ENCODE measurements at regions not wholly inside any gene's neighbourhood (a gene's known extent, or its start where the extent isn't known, plus 50 kb on each side); places are given as distances from the start of the nearest gene placed in this dataset.

GRCh38 chrX:11970578-11971359 lies 167.5 kb upstream of the FRMPD4 start:
- DNase-seq, result no peak
- no peak overlapping the region for H3K27ac Mint-ChIP-seq
- H3K4me1 Mint-ChIP-seq, result no peaks in the 10 kb centered on the region
- no peaks in the 10 kb centered on the region for H3K9me3 Mint-ChIP-seq
- H3K36me3 Mint-ChIP-seq (ENCODE audit: low read depth), result no peaks in the 10 kb centered on the region
- no peak overlapping the region for H3K4me3 Mint-ChIP-seq
- ATAC-seq, result no peak
- H3K27me3 Mint-ChIP-seq, result no peaks in the 10 kb centered on the region

- Mint-ChIP-seq H3K4me3 (no peak overlapping the region), H3K36me3 (ENCODE audit: low read depth) (no peaks in the 10 kb centered on the region), H3K27ac (no peak overlapping the region), H3K27me3 (no peaks in the 10 kb centered on the region), H3K9me3 (no peaks in the 10 kb centered on the region), H3K4me1 (no peaks in the 10 kb centered on the region)
- ATAC-seq, result no peak
- DNase-seq, result no peak
Observed at GRCh38 chrX:11976663-11977062, 161.6 kb upstream of the FRMPD4 start.

GRCh38 chrX:11992271-11992670 lies 146.0 kb upstream of the FRMPD4 start:
- Mint-ChIP-seq H3K36me3 (ENCODE audit: low read depth) (no peaks in the 10 kb centered on the region), H3K27ac (no peak overlapping the region), H3K4me3 (no peak overlapping the region), H3K9me3 (no peaks in the 10 kb centered on the region), H3K4me1 (no peaks in the 10 kb centered on the region), H3K27me3 (no peaks in the 10 kb centered on the region)
- ATAC-seq (no peak), DNase-seq (no peak)

- H3K27ac Mint-ChIP-seq, result no peak overlapping the region
- no peak overlapping the region for H3K4me3 Mint-ChIP-seq
- H3K27me3 Mint-ChIP-seq, result peaks cover 2% of the 10 kb centered on the region
- ATAC-seq (no peak), DNase-seq (no peak)
- no peaks in the 10 kb centered on the region for H3K4me1 Mint-ChIP-seq
- no peaks in the 10 kb centered on the region for H3K36me3 Mint-ChIP-seq (ENCODE audit: low read depth)
- no peaks in the 10 kb centered on the region for H3K9me3 Mint-ChIP-seq
Observed at GRCh38 chrX:11995146-11995545, 143.1 kb upstream of the FRMPD4 start.

GRCh38 chrX:11996810-11997209 lies 141.5 kb upstream of the FRMPD4 start:
- Mint-ChIP-seq H3K27ac (no peak overlapping the region), H3K36me3 (ENCODE audit: low read depth) (no peaks in the 10 kb centered on the region), H3K4me1 (no peaks in the 10 kb centered on the region), H3K9me3 (no peaks in the 10 kb centered on the region), H3K27me3 (peaks cover 2% of the 10 kb centered on the region), H3K4me3 (no peak overlapping the region)
- DNase-seq (no peak), ATAC-seq (no peak)

GRCh38 chrX:11998944-11999343 lies 139.3 kb upstream of the FRMPD4 start:
- ATAC-seq, result no peak

GRCh38 chrX:12002876-12003275 lies 135.4 kb upstream of the FRMPD4 start:
- H3K4me1 Mint-ChIP-seq, result peaks cover 2% of the 10 kb centered on the region
- H3K27me3 Mint-ChIP-seq, result peaks cover 1% of the 10 kb centered on the region
- DNase-seq (no peak), ATAC-seq (no peak)
- H3K9me3 Mint-ChIP-seq, result no peaks in the 10 kb centered on the region
- no peaks in the 10 kb centered on the region for H3K36me3 Mint-ChIP-seq (ENCODE audit: low read depth)
- no peak overlapping the region for H3K27ac Mint-ChIP-seq
- no peak overlapping the region for H3K4me3 Mint-ChIP-seq

More at GRCh38 chrX:11998944-11999343, 139.3 kb upstream of the FRMPD4 start:
- H3K27me3 Mint-ChIP-seq, result peaks cover 2% of the 10 kb centered on the region
- H3K36me3 Mint-ChIP-seq (ENCODE audit: low read depth), result no peaks in the 10 kb centered on the region
- no peak overlapping the region for H3K27ac Mint-ChIP-seq
- no peak overlapping the region for H3K4me3 Mint-ChIP-seq
- no peak for DNase-seq
- H3K4me1 Mint-ChIP-seq, result no peaks in the 10 kb centered on the region
- H3K9me3 Mint-ChIP-seq, result no peaks in the 10 kb centered on the region

GRCh38 chrX:12007881-12008280 lies 130.4 kb upstream of the FRMPD4 start:
- Mint-ChIP-seq H3K27ac (no peak overlapping the region), H3K9me3 (no peaks in the 10 kb centered on the region), H3K4me3 (no peak overlapping the region), H3K27me3 (no peaks in the 10 kb centered on the region), H3K4me1 (peaks cover 2% of the 10 kb centered on the region), H3K36me3 (ENCODE audit: low read depth) (no peaks in the 10 kb centered on the region)
- DNase-seq, result no peak
- ATAC-seq, result peak; percentile 76

- no peaks in the 10 kb centered on the region for H3K36me3 Mint-ChIP-seq (ENCODE audit: low read depth)
- no peaks in the 10 kb centered on the region for H3K9me3 Mint-ChIP-seq
- peaks cover 2% of the 10 kb centered on the region for H3K4me1 Mint-ChIP-seq
- ATAC-seq, result no peak
- no peak overlapping the region for H3K27ac Mint-ChIP-seq
- no peak overlapping the region for H3K4me3 Mint-ChIP-seq
- no peaks in the 10 kb centered on the region for H3K27me3 Mint-ChIP-seq
- no peak for DNase-seq
Observed at GRCh38 chrX:12010436-12010835, 127.8 kb upstream of the FRMPD4 start.

- no peak for ATAC-seq
- Mint-ChIP-seq H3K4me1 (peaks cover 2% of the 10 kb centered on the region), H3K27ac (no peak overlapping the region), H3K36me3 (ENCODE audit: low read depth) (no peaks in the 10 kb centered on the region), H3K4me3 (no peak overlapping the region), H3K9me3 (no peaks in the 10 kb centered on the region), H3K27me3 (no peaks in the 10 kb centered on the region)
- no peak for DNase-seq
Observed at GRCh38 chrX:12011075-12011474, 127.2 kb upstream of the FRMPD4 start.

GRCh38 chrX:12013211-12013618 lies 125.1 kb upstream of the FRMPD4 start:
- no peak overlapping the region for H3K27ac Mint-ChIP-seq
- H3K36me3 Mint-ChIP-seq (ENCODE audit: low read depth), result no peaks in the 10 kb centered on the region
- H3K4me1 Mint-ChIP-seq, result no peaks in the 10 kb centered on the region
- no peak for ATAC-seq
- no peaks in the 10 kb centered on the region for H3K27me3 Mint-ChIP-seq
- DNase-seq, result no peak
- H3K9me3 Mint-ChIP-seq, result no peaks in the 10 kb centered on the region
- H3K4me3 Mint-ChIP-seq, result no peak overlapping the region

GRCh38 chrX:12021698-12022097 lies 116.6 kb upstream of the FRMPD4 start:
- DNase-seq, result no peak
- H3K4me1 Mint-ChIP-seq, result no peaks in the 10 kb centered on the region
- no peak overlapping the region for H3K27ac Mint-ChIP-seq
- ATAC-seq, result no peak
- H3K4me3 Mint-ChIP-seq, result no peak overlapping the region
- no peaks in the 10 kb centered on the region for H3K9me3 Mint-ChIP-seq
- H3K36me3 Mint-ChIP-seq (ENCODE audit: low read depth), result no peaks in the 10 kb centered on the region
- no peaks in the 10 kb centered on the region for H3K27me3 Mint-ChIP-seq

- ATAC-seq, result no peak
- no peak overlapping the region for H3K27ac Mint-ChIP-seq
- H3K4me3 Mint-ChIP-seq, result no peak overlapping the region
- no peak for DNase-seq
- no peaks in the 10 kb centered on the region for H3K36me3 Mint-ChIP-seq (ENCODE audit: low read depth)
- no peaks in the 10 kb centered on the region for H3K4me1 Mint-ChIP-seq
- no peaks in the 10 kb centered on the region for H3K9me3 Mint-ChIP-seq
- peaks cover 2% of the 10 kb centered on the region for H3K27me3 Mint-ChIP-seq
Observed at GRCh38 chrX:12026481-12026880, 111.8 kb upstream of the FRMPD4 start.

- no peak overlapping the region for H3K4me3 Mint-ChIP-seq
- H3K9me3 Mint-ChIP-seq, result no peaks in the 10 kb centered on the region
- DNase-seq, result no peak
- H3K27ac Mint-ChIP-seq, result no peak overlapping the region
- H3K27me3 Mint-ChIP-seq, result peaks cover 2% of the 10 kb centered on the region
- no peaks in the 10 kb centered on the region for H3K4me1 Mint-ChIP-seq
- ATAC-seq, result no peak
- H3K36me3 Mint-ChIP-seq (ENCODE audit: low read depth), result no peaks in the 10 kb centered on the region
Observed at GRCh38 chrX:12032082-12032481, 106.2 kb upstream of the FRMPD4 start.

- Mint-ChIP-seq H3K4me3 (no peak overlapping the region), H3K27ac (no peak overlapping the region), H3K27me3 (peaks cover 2% of the 10 kb centered on the region), H3K9me3 (no peaks in the 10 kb centered on the region), H3K4me1 (no peaks in the 10 kb centered on the region), H3K36me3 (ENCODE audit: low read depth) (no peaks in the 10 kb centered on the region)
- ATAC-seq, result no peak
- no peak for DNase-seq
Observed at GRCh38 chrX:12034741-12035140, 103.5 kb upstream of the FRMPD4 start.

- Mint-ChIP-seq H3K27ac (no peak overlapping the region), H3K4me3 (no peak overlapping the region), H3K27me3 (no peaks in the 10 kb centered on the region), H3K4me1 (no peaks in the 10 kb centered on the region), H3K9me3 (no peaks in the 10 kb centered on the region), H3K36me3 (ENCODE audit: low read depth) (no peaks in the 10 kb centered on the region)
- no peak for DNase-seq
- ATAC-seq, result no peak
Observed at GRCh38 chrX:12042615-12043014, 95.7 kb upstream of the FRMPD4 start.
